Sigmoid colon (tissue), 3 donors: ENCODE measurements at regions not wholly inside any gene's neighbourhood (a gene's known extent, or its start where the extent isn't known, plus 50 kb on each side); places are given as distances from the start of the nearest gene placed in this dataset.

ENCODE experiments used
- CTCF ChIP-seq, 4 experiments: fragments of 450-650 bp in 3 of 4; fragments of 200-600 bp in 1 of 4; IDR thresholded peaks; one replicate each; pipeline ENCODE4 v1.5.1; 2016 to 2019; ENCODE audit warnings: antibody characterized with exemption in 4 of 4, mild to moderate bottlenecking in 3 of 4, moderate library complexity in 2 of 4
- POLR2A ChIP-seq, 2 donors: fragments of 450-650 bp; IDR thresholded peaks; one replicate each; pipeline ENCODE4 v1.6.1; 2016; ENCODE audit warnings: antibody characterized with exemption in 2 of 2, mild to moderate bottlenecking in 2 of 2, moderate library complexity in 2 of 2

- no peak for TF ChIP-seq CTCF (IDR thresholded peaks at IDR 0.05)
- no peak for TF ChIP-seq POLR2A (IDR thresholded peaks at IDR 0.05)
Observed at GRCh38 chr10:21055339-21056135, 158.4 kb upstream of the NEBL start.
